HG03135 (cell line): ENCODE measurements at regions not wholly inside any gene's neighbourhood (a gene's known extent, or its start where the extent isn't known, plus 50 kb on each side); places are given as distances from the start of the nearest gene placed in this dataset.

Experiments used
- ATAC-seq: cut with Tn5 transposase; IDR thresholded peaks from one replicate; pipeline ENCODE4 v1.9.1; 2021; ENCODE audit warnings: mild to moderate bottlenecking, moderate library complexity; ENCODE audit not compliant: unreplicated experiment

DNA sequence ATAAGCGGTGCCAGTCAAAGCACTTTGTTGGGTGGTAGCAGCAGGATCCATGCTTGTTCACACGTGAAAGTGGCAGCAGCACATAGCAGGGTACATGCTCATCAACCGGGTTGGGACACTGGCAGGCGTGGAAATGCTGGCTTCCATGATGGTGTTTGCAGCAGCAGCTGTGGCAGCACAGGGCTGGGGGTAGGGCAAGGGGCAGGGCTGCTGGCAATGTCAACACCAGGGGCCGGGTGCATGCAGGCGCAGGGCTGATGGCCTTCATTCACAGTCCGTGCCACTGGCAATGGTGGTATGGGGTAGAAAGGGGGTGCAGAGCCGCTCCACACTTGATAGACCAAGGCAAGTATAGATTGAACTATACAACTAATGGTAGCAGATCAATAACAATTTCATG is 374.7 kb upstream of the FAM241A start:
- no peak for ATAC-seq

DNA sequence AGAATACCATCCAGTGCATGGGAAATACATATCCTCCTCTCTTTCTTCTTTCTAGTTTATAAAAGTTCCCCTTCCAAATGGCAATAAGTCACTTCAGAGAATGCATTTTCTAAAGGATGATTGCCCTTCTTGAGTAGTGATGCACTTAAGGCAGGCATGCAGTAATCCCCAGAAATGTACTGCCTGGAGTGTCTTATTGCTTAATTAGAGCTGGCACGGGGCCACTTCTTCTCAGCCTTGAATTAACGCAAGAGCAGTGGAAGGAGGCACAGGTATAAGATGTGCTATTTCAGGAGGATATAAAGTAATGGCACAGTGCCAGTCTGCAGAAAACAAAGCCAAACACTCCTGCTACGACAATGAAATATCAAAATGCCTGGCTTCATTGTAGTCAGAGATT is 371.4 kb upstream of the FAM241A start:
- ATAC-seq = no peak

DNA sequence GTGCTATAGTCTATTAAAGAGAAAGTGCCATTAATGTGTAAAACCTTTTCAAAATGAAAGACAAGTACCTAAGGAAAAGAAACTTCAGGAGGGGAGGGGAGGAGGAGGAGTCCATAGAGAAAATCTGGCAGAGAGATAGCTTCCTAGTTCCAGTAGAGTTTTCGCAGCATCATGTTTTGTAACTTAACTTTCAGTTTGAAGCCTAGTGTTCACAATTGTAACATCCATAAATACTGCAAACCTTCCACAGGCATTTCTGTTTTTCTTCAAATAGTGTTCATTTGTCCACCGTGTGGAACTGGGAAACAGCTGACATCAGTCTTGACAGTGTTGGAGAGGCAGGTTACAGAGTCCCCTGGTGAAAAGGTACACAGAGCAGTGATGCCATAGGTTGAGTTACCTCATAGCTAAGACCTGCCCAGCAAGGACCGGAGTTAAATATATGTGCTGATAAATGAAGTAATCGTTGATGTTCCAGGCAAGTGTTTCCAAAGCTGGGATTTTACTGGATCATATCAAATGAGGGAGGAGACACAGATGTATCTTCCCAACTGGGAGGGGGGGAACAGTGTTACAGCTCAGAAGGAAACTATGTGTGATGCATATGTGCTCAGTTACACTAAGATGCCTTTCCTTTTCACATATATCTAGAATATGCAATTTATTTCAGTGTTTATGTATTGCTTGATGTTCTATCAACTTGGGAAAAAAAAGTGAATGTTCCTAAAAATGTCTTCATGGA is 369.5 kb upstream of the FAM241A start:
- ATAC-seq = no peak

DNA sequence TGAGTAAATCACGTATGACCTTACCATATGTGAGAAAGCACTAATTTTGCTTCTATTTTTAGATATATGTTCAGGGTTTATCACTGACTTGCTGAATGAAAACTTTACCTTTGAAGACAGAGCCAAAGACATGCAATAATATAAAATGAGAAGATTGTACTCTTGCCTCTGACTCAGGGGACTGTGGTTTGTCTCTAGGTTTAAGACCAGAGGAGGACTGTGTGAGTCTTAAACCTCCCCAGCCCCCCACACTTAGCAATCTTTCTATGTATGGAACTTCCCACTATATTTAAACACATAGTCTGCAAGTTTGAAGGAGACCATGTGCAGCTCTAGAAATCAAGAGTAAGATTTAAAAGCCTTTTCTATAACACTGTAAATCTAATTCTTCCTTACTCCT is 368.7 kb upstream of the FAM241A start:
- ATAC-seq = no peak

DNA sequence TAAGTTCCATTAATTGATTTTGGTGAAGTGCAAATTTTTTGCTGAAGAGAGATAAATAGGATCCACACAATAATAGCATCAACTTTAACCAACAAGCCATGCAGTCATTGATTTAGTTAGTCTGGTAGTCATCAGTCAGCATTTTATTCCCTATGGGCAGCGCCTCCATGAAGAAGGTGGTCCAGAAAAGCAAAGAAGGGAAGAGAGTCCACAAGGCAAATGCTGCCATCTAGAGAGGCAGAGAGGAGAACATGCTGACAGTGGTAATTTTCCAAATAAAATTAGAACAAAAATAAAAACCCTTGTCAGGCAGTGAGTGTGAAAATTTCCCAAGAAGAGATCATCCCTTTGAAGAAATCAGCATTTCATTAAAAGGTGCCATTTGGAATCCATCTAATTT is 366.7 kb upstream of the FAM241A start:
- no peak for ATAC-seq

DNA sequence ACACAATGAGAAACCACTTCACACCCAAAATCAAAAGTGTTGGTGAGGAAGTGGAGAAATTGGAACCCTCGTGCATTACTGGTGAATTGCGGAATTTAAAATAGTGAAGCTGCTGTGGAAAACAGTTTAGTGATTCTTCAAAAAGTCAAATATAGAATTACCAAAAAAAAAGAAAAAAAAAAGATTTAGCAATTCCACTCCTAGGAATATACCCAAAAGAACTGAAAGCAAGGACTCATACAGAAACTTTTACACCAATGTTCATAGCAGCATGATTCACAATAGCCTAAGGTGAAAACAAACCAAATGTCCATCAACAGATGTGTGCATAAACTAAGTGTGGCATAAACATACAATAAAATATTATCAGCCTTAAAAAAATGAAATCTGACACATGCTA is 364.3 kb upstream of the FAM241A start:
- ATAC-seq = no peak

DNA sequence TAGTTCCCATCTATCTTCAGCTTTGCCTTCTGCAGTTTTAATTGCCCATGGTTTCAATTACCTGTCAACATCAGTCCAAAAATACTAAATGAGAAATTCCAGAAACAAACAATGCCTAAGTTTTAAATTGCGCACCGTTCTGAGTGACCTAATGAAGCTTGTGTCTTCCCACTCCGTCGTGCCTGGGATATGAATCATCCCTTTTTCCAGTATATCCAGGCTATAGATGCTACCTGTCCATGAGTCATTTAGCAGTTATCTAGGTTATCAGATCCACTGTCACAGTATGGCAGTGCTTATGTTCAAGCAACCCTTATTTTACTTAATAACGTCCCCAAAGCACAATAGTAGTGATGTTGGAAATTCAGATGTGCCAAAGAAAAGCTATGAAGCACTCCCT is 363.6 kb upstream of the FAM241A start:
- ATAC-seq = no peak

DNA sequence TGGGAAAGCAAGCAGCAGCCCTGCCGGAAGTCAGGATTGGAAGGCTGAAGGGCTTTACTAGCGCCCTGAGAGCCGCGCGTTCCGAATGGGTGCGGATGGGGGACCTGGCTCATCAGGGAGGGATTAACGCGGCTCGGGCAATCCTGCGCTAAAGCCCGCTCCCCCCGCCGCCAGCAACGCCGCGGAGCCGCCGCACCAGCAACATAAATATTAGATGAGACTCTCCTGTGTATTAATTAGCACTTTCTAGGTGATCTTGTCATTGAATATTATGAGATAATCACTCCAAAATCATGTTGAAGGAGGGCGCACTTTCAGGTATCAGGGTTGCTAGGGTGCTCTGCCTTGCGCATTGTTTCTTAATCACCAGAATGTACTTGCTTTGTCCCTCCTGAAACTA is 357.2 kb upstream of the FAM241A start:
- ATAC-seq = no peak

DNA sequence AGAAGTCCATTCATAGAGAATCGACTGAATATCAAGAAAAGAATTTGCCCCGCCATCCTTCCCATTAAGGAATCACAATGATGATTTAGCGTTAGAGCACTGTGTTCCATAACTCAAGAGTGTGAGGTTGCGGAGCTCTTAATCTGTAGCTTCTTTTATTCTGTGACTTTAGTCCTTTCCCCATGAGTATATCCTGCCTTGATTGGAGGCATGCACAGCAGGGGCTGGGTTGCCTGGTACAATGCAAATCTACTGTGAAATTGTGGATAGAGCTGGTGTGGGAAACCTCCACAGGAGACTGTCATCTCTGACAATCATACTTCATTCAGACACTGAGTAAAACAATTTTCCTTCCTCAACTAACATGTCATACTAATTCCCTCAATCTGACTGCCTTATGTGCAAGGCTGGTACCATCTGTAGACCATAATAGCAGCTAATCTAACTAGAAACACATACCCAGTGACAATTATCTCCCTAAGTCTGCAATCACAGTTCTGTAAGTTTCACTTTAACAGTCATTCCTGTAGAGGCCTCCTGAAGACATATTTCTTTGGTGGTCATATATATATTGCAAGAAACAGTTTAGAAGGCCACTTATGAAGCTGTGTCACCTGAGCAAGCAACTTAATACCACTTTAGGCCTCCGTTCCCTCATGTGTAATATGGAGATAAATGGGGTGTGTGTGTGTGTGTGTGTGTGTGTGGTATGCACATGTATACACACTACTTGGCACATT is 355.2 kb upstream of the FAM241A start:
- no peak for ATAC-seq

DNA sequence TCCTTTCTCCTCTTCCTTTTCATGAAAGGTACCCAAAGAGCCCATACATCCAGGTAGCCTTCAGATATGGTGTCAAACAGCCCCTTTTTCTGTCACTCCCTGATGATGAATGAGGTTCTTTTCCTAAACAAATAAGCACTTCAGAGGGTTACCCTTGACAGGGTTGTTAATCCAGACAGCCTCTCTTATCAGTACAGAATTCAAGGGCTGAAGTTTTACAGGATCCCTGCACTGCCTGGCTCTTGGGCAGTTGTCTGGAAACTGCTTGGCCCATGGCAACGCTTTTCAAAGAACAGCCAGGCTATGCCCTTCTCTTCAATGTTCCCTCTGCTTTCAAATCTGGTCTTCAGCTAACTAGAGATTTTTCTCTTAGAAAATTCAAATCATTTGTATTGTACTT is 352.6 kb upstream of the FAM241A start:
- ATAC-seq = no peak

DNA sequence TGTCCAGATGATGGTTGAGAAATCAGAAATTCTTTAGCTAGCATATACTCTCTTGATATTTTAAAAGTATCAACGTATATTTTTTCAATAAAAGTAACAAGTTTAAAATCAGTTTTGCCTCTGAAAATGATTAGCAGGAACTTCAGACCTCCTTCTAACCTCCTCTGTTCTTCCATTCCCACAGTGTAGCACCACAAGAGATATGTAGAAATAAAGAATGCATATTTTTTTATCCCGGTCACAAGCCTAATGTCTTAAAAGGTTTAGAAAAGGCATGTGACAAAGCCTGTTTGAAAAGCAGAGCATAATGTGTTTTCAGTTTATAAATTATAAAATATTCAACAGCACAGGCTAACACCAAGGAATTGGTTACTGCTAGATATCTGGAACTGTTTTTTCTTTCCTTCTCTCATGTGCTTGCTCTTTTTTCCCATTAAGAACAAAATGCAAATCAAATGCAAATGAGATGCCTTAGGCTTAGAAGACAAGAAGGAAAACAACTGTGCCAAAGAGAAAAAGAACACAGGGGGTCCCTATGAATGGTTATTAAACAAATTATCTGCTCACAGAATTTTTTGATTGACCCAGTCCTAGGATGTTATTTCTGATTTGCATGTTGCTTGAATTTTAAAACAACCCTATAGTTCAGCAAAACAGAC is 351.7 kb upstream of the FAM241A start:
- no peak for ATAC-seq

DNA sequence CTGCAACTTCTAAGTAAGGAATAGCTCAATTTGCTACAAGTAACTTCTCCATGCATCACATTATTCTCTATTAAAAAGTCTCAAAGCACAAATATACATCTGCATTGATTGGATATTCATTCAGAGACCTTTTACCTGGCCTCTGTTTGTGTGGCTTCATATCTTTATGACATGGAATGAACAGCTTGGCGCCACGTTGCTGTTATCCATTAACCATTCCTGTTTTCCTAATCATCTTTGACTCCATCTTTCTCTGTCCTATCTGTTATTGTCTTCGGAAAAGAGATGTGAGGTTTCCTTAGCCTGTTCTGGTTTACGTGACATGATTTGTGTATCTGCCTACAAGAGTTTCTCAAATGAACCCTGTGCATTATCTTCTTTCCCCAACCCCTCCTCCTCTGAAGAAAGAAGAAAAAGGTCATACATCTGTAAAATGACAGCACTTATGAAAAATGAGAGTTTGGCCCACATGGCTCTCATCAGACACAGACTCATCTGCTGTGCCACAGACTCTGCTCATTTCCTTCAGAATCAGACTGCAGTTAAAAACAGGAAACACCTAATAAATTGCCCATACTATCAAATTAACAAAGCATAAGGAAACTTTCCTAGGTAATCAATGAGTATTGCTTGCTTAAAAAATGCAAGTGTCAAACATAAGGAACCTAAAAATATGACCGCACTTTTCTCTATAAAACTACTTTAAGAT is 347.6 kb upstream of the FAM241A start:
- ATAC-seq = no peak

DNA sequence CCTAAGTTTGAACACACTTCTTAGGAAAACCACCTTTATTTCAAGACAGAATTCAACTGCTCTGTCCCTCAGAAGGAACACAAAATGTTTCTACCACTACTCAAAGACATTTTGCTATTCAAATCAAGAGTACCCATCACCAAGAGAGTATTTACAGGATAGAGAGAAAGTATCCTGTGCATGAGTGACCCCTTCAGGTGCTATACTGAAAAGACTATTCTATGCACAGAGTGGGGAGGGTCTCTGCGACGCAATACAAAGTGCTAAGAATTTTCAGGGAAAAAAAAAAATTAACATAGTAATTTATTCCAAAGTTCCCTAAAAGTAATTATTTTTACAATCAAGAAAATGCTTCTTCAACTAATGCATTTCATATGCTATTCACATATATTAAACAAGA is 346.4 kb upstream of the FAM241A start:
- ATAC-seq = no peak

DNA sequence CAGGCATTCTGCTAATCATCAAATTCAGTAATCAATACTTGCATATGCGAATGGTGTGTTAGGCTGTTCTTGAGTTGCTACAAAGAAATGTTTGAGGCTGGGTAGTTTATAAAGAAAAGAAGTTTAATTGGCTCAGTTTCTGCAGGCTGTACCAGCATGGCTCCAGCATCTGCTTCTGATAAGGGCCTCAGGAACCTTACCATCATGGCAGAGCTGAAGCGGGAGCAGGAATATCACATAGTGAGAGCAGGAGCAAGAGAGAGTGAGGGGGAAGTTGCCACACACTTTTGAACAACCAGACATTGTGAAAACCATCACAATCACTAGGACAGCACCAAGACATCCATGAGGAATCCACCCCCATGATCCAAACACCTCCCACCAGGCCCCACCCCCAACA is 344.7 kb upstream of the FAM241A start:
- ATAC-seq = no peak

DNA sequence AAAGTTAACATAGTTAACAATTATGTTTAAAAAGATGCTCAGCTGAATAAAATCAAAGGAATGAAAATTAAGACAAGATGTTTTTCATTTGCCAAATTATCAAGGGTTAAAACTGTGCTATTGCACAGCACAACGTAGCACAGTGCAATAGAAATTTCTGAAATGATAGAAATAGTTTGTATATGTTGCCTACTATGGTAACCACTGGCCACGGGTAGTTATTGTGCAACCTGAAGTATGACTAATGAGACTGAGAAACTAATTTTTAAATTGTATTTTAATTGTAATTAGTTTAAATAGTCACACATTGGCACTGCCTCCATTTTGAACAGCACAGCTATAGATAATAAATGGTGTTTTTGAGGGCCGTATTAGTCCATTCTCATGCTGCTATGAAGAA is 343.1 kb upstream of the FAM241A start:
- no peak for ATAC-seq

DNA sequence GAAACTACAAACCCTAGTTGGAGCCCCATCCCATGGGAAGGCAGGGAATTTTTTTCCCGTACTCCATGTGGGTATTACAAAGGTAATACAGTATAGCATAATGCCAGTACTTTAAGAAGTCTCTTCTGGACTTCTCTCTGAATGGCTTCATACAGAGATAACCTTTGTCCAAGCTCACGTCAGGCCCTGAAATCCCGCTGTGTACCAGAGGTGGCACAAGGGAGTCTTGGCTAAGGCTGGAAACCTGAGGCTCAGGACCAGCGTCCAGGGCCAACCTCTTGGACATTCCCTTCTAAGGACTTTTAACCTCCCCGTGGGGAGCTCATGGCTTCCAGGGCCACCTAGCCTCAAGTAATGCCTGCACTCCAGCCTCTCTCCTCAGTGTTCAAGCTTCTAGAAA is 338.9 kb upstream of the FAM241A start:
- no peak for ATAC-seq

DNA sequence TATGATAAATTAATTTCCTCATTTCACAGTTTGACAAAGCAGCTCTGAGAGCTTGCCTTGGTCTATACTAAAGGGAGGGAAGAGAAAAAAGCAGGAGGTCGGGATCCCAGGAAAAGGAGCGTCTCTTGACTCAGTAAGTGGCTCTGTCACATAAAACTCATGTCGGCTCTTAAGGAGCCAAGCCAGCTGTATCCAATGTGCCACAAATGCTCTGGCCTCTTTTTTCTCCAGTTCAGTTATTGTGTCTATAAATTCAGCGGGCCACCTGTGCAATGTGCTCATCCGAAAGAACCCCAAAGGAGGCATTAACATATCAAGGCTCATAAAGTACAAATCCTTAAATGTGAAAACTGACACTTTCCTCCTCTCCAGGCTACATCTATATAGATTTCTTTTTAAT is 337.7 kb upstream of the FAM241A start:
- no peak for ATAC-seq

DNA sequence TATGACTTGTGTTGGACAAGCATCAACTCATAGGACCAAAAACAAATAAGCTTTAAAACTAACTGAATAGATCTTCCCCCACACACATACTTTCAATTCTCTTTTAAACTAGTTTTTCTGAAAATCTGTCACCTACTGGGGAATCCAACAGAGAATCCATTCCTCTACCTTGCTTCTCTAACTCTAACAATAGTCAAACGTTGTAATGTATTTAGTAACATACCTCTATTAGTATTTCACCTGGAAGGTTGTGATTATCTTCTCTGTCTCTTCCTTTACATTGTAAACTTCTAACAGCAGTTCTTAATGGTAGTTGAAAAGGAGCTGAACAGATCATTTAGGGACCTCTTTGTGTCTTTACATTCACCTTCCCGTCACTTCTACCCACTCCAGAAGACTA is 337.1 kb upstream of the FAM241A start:
- ATAC-seq = no peak

DNA sequence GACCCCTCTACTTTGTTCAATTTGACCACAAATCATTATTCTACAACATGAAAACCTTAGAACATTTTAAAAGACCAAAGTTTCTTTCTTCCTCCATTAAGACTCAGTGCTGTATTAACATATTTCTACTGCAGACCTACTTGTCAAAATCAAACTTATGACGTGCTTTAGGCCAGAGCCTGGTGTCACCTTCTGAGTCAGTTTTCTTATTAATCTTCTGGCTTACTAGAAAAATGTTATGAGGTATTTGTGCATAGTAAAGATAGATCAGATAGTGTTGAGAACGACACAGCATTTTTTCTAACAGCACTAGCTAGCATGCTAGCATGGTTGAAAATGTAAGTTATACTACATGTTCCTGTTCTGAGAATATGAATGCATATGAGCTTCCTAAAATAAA is 333.6 kb upstream of the FAM241A start:
- ATAC-seq = no peak

DNA sequence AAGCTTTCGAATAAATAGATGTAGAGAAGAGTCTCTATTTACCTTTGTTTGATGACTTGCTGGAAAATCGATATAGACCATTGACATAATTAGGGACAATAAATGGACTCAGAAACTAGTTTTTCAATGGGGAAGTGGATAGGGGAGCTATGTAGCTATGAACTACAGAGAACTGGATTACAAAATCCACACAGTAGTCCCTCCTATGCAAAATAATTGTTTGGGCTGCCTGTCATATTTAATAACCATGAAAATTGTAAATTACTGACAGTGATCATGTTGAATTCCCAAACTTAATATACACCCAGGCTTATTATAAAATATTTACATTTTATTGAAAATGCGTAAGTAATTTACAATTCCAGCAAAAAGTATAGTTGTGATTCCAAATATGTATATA is 333.1 kb upstream of the FAM241A start:
- ATAC-seq = no peak

DNA sequence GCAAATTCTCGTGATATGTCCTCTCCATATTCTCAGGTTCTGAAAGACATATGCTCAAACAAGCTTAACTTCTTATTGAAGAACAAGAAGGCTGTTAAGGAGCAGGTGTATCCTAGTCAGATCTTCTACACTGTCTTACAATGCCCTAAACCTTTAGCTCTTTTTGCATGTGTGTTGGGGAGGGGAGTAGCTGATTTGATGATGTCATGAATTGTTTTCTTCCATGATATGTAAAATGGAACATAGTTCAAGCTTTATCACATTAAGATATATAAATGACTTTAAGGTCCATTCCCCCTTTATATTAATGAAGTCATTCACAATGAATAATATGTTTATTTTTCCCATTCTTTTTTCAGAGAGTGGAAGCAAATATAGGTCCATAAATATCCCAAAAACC is 332.5 kb upstream of the FAM241A start:
- no peak for ATAC-seq
